HL-60 (cell line): ENCODE measurements at regions not wholly inside any gene's neighbourhood (a gene's known extent, or its start where the extent isn't known, plus 50 kb on each side); places are given as distances from the start of the nearest gene placed in this dataset.

Experiments
- DNase-seq, 2 experiments: peaks; one replicate each; pipeline ENCODE4 v3.0.0-alpha.2; 2010 to 2020; ENCODE audit warnings: low read depth in 1 of 2, low spot score in 1 of 2
- H3K27ac ChIP-seq: fragments of 250-450 bp; sonication (Bioruptor Pico); replicated peaks from 2 replicates; pipeline ENCODE4 v1.5.1; 2020; ENCODE audit warnings: mild to moderate bottlenecking, moderate library complexity
- H3K27me3 ChIP-seq: fragments of 250-450 bp; sonication (Bioruptor Pico); 2 replicates; pipeline ENCODE4 v1.5.1; 2021; ENCODE audit warnings: mild to moderate bottlenecking, moderate library complexity; ENCODE audit not compliant: insufficient read depth, poor library complexity, severe bottlenecking
- H3K4me3 ChIP-seq: replicated peaks from 2 replicates; pipeline ENCODE4 v1.5.1; 2011; ENCODE audit warnings: mild to moderate bottlenecking, control low read depth, low read length; ENCODE audit not compliant: insufficient read depth
- CTCF ChIP-seq: IDR thresholded peaks from one replicate; pipeline ENCODE4 v1.5.1; 2011; ENCODE audit warnings: low read length, control low read depth, inconsistent platforms; ENCODE audit not compliant: insufficient read depth
- GABPA ChIP-seq: IDR thresholded peaks from 2 replicates; pipeline ENCODE4 v1.6.1; 2012; ENCODE audit warnings: low read depth
- POLR2AphosphoS5 ChIP-seq: IDR thresholded peaks from 2 replicates; pipeline ENCODE4 v1.6.1; 2012; ENCODE audit warnings: low read depth
- REST ChIP-seq: IDR thresholded peaks from 2 replicates; pipeline ENCODE4 v1.6.1; 2012; ENCODE audit warnings: low read depth; ENCODE audit not compliant: insufficient replicate concordance
- SPI1 ChIP-seq: IDR thresholded peaks from 2 replicates; pipeline ENCODE4 v1.6.1; 2012; ENCODE audit warnings: low read depth, mild to moderate bottlenecking, borderline replicate concordance

- H3K27ac ChIP-seq, result no peak overlapping the region
- H3K27me3 ChIP-seq, result no peaks in the 10 kb centered on the region
- TF ChIP-seq GABPA (no peak), CTCF (no peak), SPI1 (no peak), POLR2AphosphoS5 (no peak), REST (no peak)
- no peak overlapping the region for H3K4me3 ChIP-seq
- no peak for DNase-seq
These were observed 885.6 kb upstream of the VRK2 start for GRCh38 chr2:57160976-57161375.

GRCh38 chr2:57177176-57177575 lies 869.4 kb upstream of the VRK2 start:
- H3K27me3 ChIP-seq, result no peaks in the 10 kb centered on the region
- H3K27ac ChIP-seq, result no peak overlapping the region
- DNase-seq, result no peak
- no peak overlapping the region for H3K4me3 ChIP-seq
- TF ChIP-seq GABPA (no peak), CTCF (no peak), REST (no peak), POLR2AphosphoS5 (no peak), SPI1 (no peak)

- no peak for DNase-seq
- H3K27ac ChIP-seq, result no peak overlapping the region
- no peaks in the 10 kb centered on the region for H3K27me3 ChIP-seq
- no peak overlapping the region for H3K4me3 ChIP-seq
- TF ChIP-seq POLR2AphosphoS5, result no peak
- TF ChIP-seq CTCF, result no peak
- TF ChIP-seq SPI1, result no peak
- no peak for TF ChIP-seq REST
- no peak for TF ChIP-seq GABPA
These were observed 866.5 kb upstream of the VRK2 start for GRCh38 chr2:57180042-57180567.
